ENCODE measurements at regions not wholly inside any gene's neighbourhood (a gene's known extent, or its start where the extent isn't known, plus 50 kb on each side); places are given as distances from the start of the nearest gene placed in this dataset.

- Histone ChIP-seq H3K4me3 (ENCODE audit: low read depth, low read length) (no peak overlapping the region), H3K27me3 (replicated peaks; ENCODE audit: control insufficient read depth, insufficient read depth, low read length) (no peaks in the 10 kb centered on the region), H3K9me3 (no peaks in the 10 kb centered on the region; the same call in 1 of the 2 replicates), H3K36me3 (ENCODE audit: control insufficient read depth, insufficient read depth, low read length) (no peaks in the 10 kb centered on the region), H3K4me1 (peaks cover 24% of the 10 kb centered on the region)
- TF ChIP-seq, protein P1, sequence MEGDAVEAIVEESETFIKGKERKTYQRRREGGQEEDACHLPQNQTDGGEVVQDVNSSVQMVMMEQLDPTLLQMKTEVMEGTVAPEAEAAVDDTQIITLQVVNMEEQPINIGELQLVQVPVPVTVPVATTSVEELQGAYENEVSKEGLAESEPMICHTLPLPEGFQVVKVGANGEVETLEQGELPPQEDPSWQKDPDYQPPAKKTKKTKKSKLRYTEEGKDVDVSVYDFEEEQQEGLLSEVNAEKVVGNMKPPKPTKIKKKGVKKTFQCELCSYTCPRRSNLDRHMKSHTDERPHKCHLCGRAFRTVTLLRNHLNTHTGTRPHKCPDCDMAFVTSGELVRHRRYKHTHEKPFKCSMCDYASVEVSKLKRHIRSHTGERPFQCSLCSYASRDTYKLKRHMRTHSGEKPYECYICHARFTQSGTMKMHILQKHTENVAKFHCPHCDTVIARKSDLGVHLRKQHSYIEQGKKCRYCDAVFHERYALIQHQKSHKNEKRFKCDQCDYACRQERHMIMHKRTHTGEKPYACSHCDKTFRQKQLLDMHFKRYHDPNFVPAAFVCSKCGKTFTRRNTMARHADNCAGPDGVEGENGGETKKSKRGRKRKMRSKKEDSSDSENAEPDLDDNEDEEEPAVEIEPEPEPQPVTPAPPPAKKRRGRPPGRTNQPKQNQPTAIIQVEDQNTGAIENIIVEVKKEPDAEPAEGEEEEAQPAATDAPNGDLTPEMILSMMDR (IDR thresholded peaks at IDR 0.05; ENCODE audit: insufficient read depth in 1 of 2, low read depth in 1 of 2, low read length in 1 of 2, severe bottlenecking in 1 of 2, unreplicated experiment in 1 of 2), result no peak
- no peaks in the 10 kb centered on the region for H3K9me3 Mint-ChIP-seq (ENCODE audit: unreplicated experiment)
- intact Hi-C loops (cut with micrococcal nuclease; ENCODE audit: unreplicated experiment), result no loop called here
- no peak for DNase-seq
- ChIA-PET CTCF (no interaction called here), POLR2A (no interaction called here)
- H3K36me3 Mint-ChIP-seq (ENCODE audit: insufficient read depth, unreplicated experiment), result no peaks in the 10 kb centered on the region
- no peaks in the 10 kb centered on the region for H3K27me3 Mint-ChIP-seq (ENCODE audit: insufficient read depth, unreplicated experiment)
- no peak overlapping the region for H3K27ac Mint-ChIP-seq (ENCODE audit: unreplicated experiment)
- H3K4me1 Mint-ChIP-seq (ENCODE audit: low read depth, unreplicated experiment), result peaks cover 23% of the 10 kb centered on the region
- BruUV-seq (replicated peaks), result no TSS peak
- no peak overlapping the region for H3K4me3 Mint-ChIP-seq (ENCODE audit: unreplicated experiment)
These were observed 204.2 kb downstream of the PDCD6IP start for GRCh38 chr3:34002569-34003100.

GRCh38 chr3:34005886-34006285, 207.5 kb downstream of the PDCD6IP start:
- Mint-ChIP-seq H3K4me1 (ENCODE audit: low read depth, unreplicated experiment) (peaks cover 24% of the 10 kb centered on the region), H3K4me3 (ENCODE audit: unreplicated experiment) (no peak overlapping the region), H3K36me3 (ENCODE audit: insufficient read depth, unreplicated experiment) (no peaks in the 10 kb centered on the region), H3K27ac (ENCODE audit: unreplicated experiment) (no peak overlapping the region), H3K27me3 (ENCODE audit: insufficient read depth, unreplicated experiment) (no peaks in the 10 kb centered on the region), H3K9me3 (ENCODE audit: unreplicated experiment) (peaks cover 10% of the 10 kb centered on the region)
- intact Hi-C loops (cut with micrococcal nuclease; ENCODE audit: unreplicated experiment), result no loop called here
- H3K27me3 ChIP-seq (replicated peaks; ENCODE audit: control insufficient read depth, insufficient read depth, low read length), result no peaks in the 10 kb centered on the region
- BruUV-seq (replicated peaks), result no TSS peak
- no peak for DNase-seq
- CTCF ChIA-PET, result no interaction called here
- H3K9me3 ChIP-seq, result no peaks in the 10 kb centered on the region; the same call in 1 of the 2 replicates
- H3K36me3 ChIP-seq (ENCODE audit: control insufficient read depth, insufficient read depth, low read length), result no peaks in the 10 kb centered on the region
- TF ChIP-seq, protein P1 (IDR thresholded peaks at IDR 0.05; ENCODE audit: insufficient read depth in 1 of 2, low read depth in 1 of 2, low read length in 1 of 2, severe bottlenecking in 1 of 2, unreplicated experiment in 1 of 2), result no peak
- peaks cover 35% of the 10 kb centered on the region for H3K4me1 ChIP-seq
- H3K4me3 ChIP-seq (ENCODE audit: low read depth, low read length), result no peak overlapping the region
- POLR2A ChIA-PET, result no interaction called here

- intact Hi-C loops (cut with micrococcal nuclease; ENCODE audit: unreplicated experiment), result no loop called here
- no peaks in the 10 kb centered on the region for H3K9me3 ChIP-seq
- peaks cover 10% of the 10 kb centered on the region for H3K9me3 Mint-ChIP-seq (ENCODE audit: unreplicated experiment)
- DNase-seq, result no peak
- H3K4me1 ChIP-seq, result peaks cover 40% of the 10 kb centered on the region
- no peak overlapping the region for H3K4me3 Mint-ChIP-seq (ENCODE audit: unreplicated experiment)
- no peak overlapping the region for H3K27ac Mint-ChIP-seq (ENCODE audit: unreplicated experiment)
- no peaks in the 10 kb centered on the region for H3K27me3 ChIP-seq (replicated peaks; ENCODE audit: control insufficient read depth, insufficient read depth, low read length)
- H3K4me3 ChIP-seq (ENCODE audit: low read depth, low read length), result no peak overlapping the region
- BruUV-seq (replicated peaks), result no TSS peak
- ChIA-PET POLR2A (no interaction called here), CTCF (no interaction called here)
- no peaks in the 10 kb centered on the region for H3K27me3 Mint-ChIP-seq (ENCODE audit: insufficient read depth, unreplicated experiment)
- peaks cover 28% of the 10 kb centered on the region for H3K4me1 Mint-ChIP-seq (ENCODE audit: low read depth, unreplicated experiment)
- no peaks in the 10 kb centered on the region for H3K36me3 Mint-ChIP-seq (ENCODE audit: insufficient read depth, unreplicated experiment)
- H3K36me3 ChIP-seq (ENCODE audit: control insufficient read depth, insufficient read depth, low read length), result no peaks in the 10 kb centered on the region
- TF ChIP-seq, protein P1 (IDR thresholded peaks at IDR 0.05; ENCODE audit: insufficient read depth in 1 of 2, low read depth in 1 of 2, low read length in 1 of 2, severe bottlenecking in 1 of 2, unreplicated experiment in 1 of 2), result no peak
These were observed 209.8 kb downstream of the PDCD6IP start for GRCh38 chr3:34008191-34008590.

Measured in Caco-2 (cell line).